ENCODE measurements at regions not wholly inside any gene's neighbourhood (a gene's known extent, or its start where the extent isn't known, plus 50 kb on each side); places are given as distances from the start of the nearest gene placed in this dataset.

DNA sequence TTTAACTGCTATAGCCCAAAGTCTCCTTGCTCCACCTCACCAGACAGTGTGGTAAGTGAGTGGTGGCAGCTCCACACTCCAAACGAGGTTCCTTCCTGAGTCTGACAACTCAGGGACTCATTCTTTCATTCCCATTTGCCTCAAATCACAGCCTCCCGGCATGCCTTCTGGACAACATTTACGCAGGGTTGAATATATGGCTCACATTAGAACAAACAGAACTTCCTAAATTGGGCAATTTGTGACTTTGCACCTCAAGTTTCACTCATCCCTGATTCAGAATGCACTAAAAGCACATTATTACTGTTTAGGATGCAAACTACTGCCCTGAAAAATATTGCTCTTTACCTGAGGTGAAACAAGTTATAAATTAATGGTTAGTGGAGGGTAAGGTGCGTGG lies 224.6 kb upstream of the PPARGC1A start:
- H2AFZ ChIP-seq (ENCODE audit: low read length): no peak overlapping the region
- H4K20me1 ChIP-seq (ENCODE audit: low read length): no peaks in the 10 kb centered on the region
- H3K9ac ChIP-seq (ENCODE audit: low read length): no peak overlapping the region
- no peaks in the 10 kb centered on the region for H3K79me2 ChIP-seq (ENCODE audit: low read length)
- CTCF ChIA-PET: no interaction called here
- no peaks in the 10 kb centered on the region for H3F3A ChIP-seq (ENCODE audit: low read length, unreplicated experiment)
- DNase-seq: no peak
- POLR2A ChIA-PET (ENCODE audit: unreplicated experiment): no interaction called here
- H3K36me3 ChIP-seq (ENCODE audit: low read depth, low read length): no peaks in the 10 kb centered on the region
- no peaks in the 10 kb centered on the region for H3K27me3 ChIP-seq (ENCODE audit: low read length)
- no TSS peak for BruUV-seq (replicated peaks)
- no peak overlapping the region for H3K4me3 ChIP-seq (ENCODE audit: low read length)
- no peaks in the 10 kb centered on the region for H3K4me1 ChIP-seq (ENCODE audit: insufficient read depth, low read length)
- no peak for ATAC-seq
- TF ChIP-seq, protein P1, sequence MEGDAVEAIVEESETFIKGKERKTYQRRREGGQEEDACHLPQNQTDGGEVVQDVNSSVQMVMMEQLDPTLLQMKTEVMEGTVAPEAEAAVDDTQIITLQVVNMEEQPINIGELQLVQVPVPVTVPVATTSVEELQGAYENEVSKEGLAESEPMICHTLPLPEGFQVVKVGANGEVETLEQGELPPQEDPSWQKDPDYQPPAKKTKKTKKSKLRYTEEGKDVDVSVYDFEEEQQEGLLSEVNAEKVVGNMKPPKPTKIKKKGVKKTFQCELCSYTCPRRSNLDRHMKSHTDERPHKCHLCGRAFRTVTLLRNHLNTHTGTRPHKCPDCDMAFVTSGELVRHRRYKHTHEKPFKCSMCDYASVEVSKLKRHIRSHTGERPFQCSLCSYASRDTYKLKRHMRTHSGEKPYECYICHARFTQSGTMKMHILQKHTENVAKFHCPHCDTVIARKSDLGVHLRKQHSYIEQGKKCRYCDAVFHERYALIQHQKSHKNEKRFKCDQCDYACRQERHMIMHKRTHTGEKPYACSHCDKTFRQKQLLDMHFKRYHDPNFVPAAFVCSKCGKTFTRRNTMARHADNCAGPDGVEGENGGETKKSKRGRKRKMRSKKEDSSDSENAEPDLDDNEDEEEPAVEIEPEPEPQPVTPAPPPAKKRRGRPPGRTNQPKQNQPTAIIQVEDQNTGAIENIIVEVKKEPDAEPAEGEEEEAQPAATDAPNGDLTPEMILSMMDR (conservative IDR thresholded peaks at IDR 0.05; ENCODE audit: low read depth, low read length): no peak
- TF ChIP-seq EZH2phosphoT487 (IDR thresholded peaks at IDR 0.05; ENCODE audit: borderline replicate concordance, low read length) (no peak), EZH2 (IDR thresholded peaks at IDR 0.05; ENCODE audit: low read length, unreplicated experiment) (no peak)
- H3K9me3 ChIP-seq (ENCODE audit: low read length): no peaks in the 10 kb centered on the region
- H3K9me2 ChIP-seq (replicated peaks; ENCODE audit: low read length): no peaks in the 10 kb centered on the region
- H3K4me2 ChIP-seq (ENCODE audit: low read length): no peak overlapping the region
- intact Hi-C loops (cut with micrococcal nuclease): no loop called here
- H3K27ac ChIP-seq (ENCODE audit: low read length): no peak overlapping the region

DNA sequence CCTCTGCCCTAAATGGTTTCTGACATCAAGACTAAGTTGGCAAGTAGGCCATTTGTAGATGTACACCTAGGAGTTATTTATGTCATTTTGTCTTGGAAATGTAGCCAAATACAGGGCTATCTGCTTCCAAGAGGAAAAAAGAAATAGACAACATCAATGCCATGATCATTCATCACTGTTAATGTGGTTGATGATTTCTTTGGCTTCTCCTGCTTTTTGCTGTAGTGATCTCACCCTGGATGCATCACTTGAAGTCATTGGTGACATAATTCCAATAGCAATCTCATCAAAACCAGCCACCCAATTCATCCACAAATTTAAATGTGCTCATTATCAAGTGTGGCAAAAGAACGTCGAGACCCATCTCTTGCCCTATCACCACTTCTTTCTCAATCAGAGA lies 222.6 kb upstream of the PPARGC1A start:
- Histone ChIP-seq H3K4me2 (ENCODE audit: low read length) (no peak overlapping the region), H3K4me1 (ENCODE audit: insufficient read depth, low read length) (no peaks in the 10 kb centered on the region), H3K27me3 (ENCODE audit: low read length) (no peaks in the 10 kb centered on the region), H3K4me3 (ENCODE audit: low read length) (no peak overlapping the region), H4K20me1 (ENCODE audit: low read length) (no peaks in the 10 kb centered on the region), H3K79me2 (ENCODE audit: low read length) (no peaks in the 10 kb centered on the region), H2AFZ (ENCODE audit: low read length) (no peak overlapping the region), H3K36me3 (ENCODE audit: low read depth, low read length) (no peaks in the 10 kb centered on the region), H3K9me3 (ENCODE audit: low read length) (no peaks in the 10 kb centered on the region), H3K9ac (ENCODE audit: low read length) (no peak overlapping the region), H3F3A (ENCODE audit: low read length, unreplicated experiment) (no peaks in the 10 kb centered on the region), H3K9me2 (replicated peaks; ENCODE audit: low read length) (no peaks in the 10 kb centered on the region), H3K27ac (ENCODE audit: low read length) (no peak overlapping the region)
- ChIA-PET CTCF (no interaction called here), POLR2A (ENCODE audit: unreplicated experiment) (no interaction called here)
- intact Hi-C loops (cut with micrococcal nuclease): no loop called here
- ATAC-seq (no peak), DNase-seq (no peak)
- TF ChIP-seq EZH2 (IDR thresholded peaks at IDR 0.05; ENCODE audit: low read length, unreplicated experiment) (no peak), EZH2phosphoT487 (IDR thresholded peaks at IDR 0.05; ENCODE audit: borderline replicate concordance, low read length) (no peak)
- TF ChIP-seq, protein P1 (conservative IDR thresholded peaks at IDR 0.05; ENCODE audit: low read depth, low read length): no peak
- BruUV-seq (replicated peaks): no TSS peak

DNA sequence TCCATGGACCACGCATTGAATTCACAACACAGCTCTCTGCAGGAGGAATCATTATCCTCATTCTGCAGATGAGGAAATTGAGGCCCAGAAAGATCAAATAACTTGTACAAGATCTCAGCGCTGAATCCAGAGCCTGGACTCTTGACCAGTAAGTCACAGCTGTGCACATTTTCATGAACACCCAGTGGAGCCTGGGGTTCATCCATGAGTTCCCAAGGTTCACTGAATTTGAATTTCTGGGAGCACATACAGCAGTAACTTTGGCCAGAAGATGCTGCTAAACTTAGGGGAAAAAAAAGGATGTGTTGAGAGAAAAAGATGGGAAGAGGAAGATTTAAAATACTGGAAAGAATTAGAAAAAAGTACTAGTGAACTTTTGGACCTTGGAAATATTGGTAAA lies 218.7 kb upstream of the PPARGC1A start:
- ChIA-PET POLR2A (ENCODE audit: unreplicated experiment) (no interaction called here), CTCF (no interaction called here)
- Histone ChIP-seq H2AFZ (ENCODE audit: low read length) (no peak overlapping the region), H3K36me3 (ENCODE audit: low read depth, low read length) (no peaks in the 10 kb centered on the region), H3K79me2 (ENCODE audit: low read length) (no peaks in the 10 kb centered on the region), H3K4me1 (ENCODE audit: insufficient read depth, low read length) (no peaks in the 10 kb centered on the region), H3K27me3 (ENCODE audit: low read length) (no peaks in the 10 kb centered on the region), H3K9ac (ENCODE audit: low read length) (no peak overlapping the region), H3K4me3 (ENCODE audit: low read length) (no peak overlapping the region), H3F3A (ENCODE audit: low read length, unreplicated experiment) (no peaks in the 10 kb centered on the region), H3K9me3 (ENCODE audit: low read length) (no peaks in the 10 kb centered on the region), H4K20me1 (ENCODE audit: low read length) (no peaks in the 10 kb centered on the region), H3K4me2 (ENCODE audit: low read length) (no peak overlapping the region), H3K9me2 (replicated peaks; ENCODE audit: low read length) (no peaks in the 10 kb centered on the region), H3K27ac (ENCODE audit: low read length) (no peak overlapping the region)
- BruUV-seq (replicated peaks): no TSS peak
- ATAC-seq (no peak), DNase-seq (no peak)
- intact Hi-C loops (cut with micrococcal nuclease): no loop called here
- TF ChIP-seq EZH2phosphoT487 (IDR thresholded peaks at IDR 0.05; ENCODE audit: borderline replicate concordance, low read length): no peak
- TF ChIP-seq EZH2 (IDR thresholded peaks at IDR 0.05; ENCODE audit: low read length, unreplicated experiment): no peak
- TF ChIP-seq, protein P1 (conservative IDR thresholded peaks at IDR 0.05; ENCODE audit: low read depth, low read length): no peak
